ENCODE measurements at regions not wholly inside any gene's neighbourhood (a gene's known extent, or its start where the extent isn't known, plus 50 kb on each side); places are given as distances from the start of the nearest gene placed in this dataset.

DNA sequence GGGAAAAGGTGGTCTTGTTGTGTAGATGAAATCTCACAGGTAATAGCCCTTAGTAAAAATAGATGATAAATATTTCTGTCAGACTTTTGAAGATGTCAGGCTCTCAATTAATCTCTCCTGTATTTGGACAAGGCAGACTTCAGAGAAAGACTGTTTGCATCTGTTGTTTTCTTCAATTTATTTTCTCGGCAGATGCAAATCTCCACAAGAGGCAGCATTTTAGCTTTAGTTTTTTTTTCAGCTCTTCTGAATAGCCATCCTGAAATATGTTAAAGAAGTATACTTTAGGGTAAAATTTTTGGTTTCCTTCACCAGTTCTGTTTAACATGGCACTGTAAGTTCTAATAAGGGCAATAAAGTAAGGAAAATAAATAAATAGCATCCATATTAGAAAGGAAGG lies 685.1 kb downstream of the SI start:
- DNase-seq (ENCODE audit: low spot score) = no peak
- TF ChIP-seq CTCF (IDR thresholded peaks at IDR 0.05; ENCODE audit: borderline replicate concordance, control extremely low read depth, extremely low read depth, insufficient read depth, missing control alignments) = no peak
- in situ Hi-C loops (cut with MboI; ENCODE audit: low sequenced_read_pairs, unreplicated experiment) = no loop called here

DNA sequence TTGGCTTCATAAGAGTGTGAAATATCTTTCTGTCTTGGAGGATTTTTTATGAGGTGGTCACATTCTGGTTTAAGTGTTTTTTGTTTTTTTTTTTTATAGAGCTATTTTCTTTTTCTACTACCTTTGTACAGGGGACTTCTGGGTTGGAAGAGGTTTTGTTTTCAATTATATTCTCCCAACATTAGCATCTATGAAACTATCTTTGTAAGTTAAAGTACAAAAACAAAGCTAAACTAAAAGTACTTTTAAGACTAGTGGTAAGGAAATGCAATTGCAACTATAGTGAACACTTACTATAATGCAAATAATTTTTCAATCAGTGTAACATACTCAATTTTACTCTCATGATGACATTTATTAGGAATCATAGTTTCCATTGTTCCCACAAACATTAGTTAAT lies 688.2 kb downstream of the SI start:
- in situ Hi-C loops (cut with MboI; ENCODE audit: low sequenced_read_pairs, unreplicated experiment) = no loop called here
- no peak for TF ChIP-seq CTCF (IDR thresholded peaks at IDR 0.05; ENCODE audit: borderline replicate concordance, control extremely low read depth, extremely low read depth, insufficient read depth, missing control alignments)
- DNase-seq (ENCODE audit: low spot score) = no peak

DNA sequence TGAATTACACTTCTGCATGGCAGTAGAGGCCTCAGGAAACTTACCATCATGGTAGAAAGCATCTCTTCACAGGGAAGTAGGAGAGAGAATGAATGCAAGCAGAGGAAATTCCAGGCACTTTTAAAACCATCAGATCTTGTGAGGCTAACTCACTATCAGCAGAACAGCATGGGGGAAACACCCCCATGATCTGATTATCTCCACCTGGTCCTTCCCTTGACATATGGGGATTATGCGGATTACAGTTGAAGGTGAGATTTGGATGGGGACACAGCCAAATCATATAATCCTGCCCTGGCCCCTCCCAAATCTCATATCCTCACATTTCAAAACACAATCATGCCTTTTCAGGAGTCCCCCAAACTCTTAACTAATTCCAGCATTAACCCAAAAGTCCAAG lies 691.1 kb downstream of the SI start:
- no peak for TF ChIP-seq CTCF (IDR thresholded peaks at IDR 0.05; ENCODE audit: borderline replicate concordance, control extremely low read depth, extremely low read depth, insufficient read depth, missing control alignments)
- no peak for DNase-seq (ENCODE audit: low spot score)
- in situ Hi-C loops (cut with MboI; ENCODE audit: low sequenced_read_pairs, unreplicated experiment) = no loop called here

- no peak for TF ChIP-seq CTCF (IDR thresholded peaks at IDR 0.05; ENCODE audit: borderline replicate concordance, control extremely low read depth, extremely low read depth, insufficient read depth, missing control alignments)
- in situ Hi-C loops (cut with MboI; ENCODE audit: low sequenced_read_pairs, unreplicated experiment) = no loop called here
- no peak for DNase-seq (ENCODE audit: low spot score)
These were observed 698.1 kb downstream of the SI start for GRCh38 chr3:164380156-164380555.

GRCh38 chr3:164377466-164377865 lies 700.8 kb downstream of the SI start:
- in situ Hi-C loops (cut with MboI; ENCODE audit: low sequenced_read_pairs, unreplicated experiment) = no loop called here
- no peak for TF ChIP-seq CTCF (IDR thresholded peaks at IDR 0.05; ENCODE audit: borderline replicate concordance, control extremely low read depth, extremely low read depth, insufficient read depth, missing control alignments)
- DNase-seq (ENCODE audit: low spot score) = no peak

GRCh38 chr3:164375995-164376394 lies 702.3 kb downstream of the SI start:
- TF ChIP-seq CTCF (IDR thresholded peaks at IDR 0.05; ENCODE audit: borderline replicate concordance, control extremely low read depth, extremely low read depth, insufficient read depth, missing control alignments) = no peak
- no peak for DNase-seq (ENCODE audit: low spot score)
- in situ Hi-C loops (cut with MboI; ENCODE audit: low sequenced_read_pairs, unreplicated experiment) = no loop called here

DNA sequence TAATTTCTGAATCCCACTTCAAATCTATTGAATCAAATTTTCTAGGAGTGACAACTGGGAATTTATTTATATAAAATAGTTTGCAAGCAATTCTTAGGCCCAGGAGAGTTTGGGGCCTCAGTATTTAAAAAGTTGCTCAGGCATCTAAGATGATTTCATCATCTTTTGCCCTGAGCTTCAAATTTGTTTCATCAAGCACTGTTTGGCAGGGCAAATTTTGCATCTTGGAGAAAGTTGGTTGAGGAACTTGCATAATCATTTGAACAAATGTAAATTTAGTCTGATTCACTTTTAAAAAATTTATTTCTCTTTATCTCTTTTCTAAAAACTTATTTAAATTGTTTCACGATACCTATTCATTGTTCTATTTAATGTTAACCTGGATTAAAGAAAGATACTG lies 702.8 kb downstream of the SI start:
- in situ Hi-C loops (cut with MboI; ENCODE audit: low sequenced_read_pairs, unreplicated experiment) = no loop called here
- no peak for DNase-seq (ENCODE audit: low spot score)
- no peak for TF ChIP-seq CTCF (IDR thresholded peaks at IDR 0.05; ENCODE audit: borderline replicate concordance, control extremely low read depth, extremely low read depth, insufficient read depth, missing control alignments)
